SK-N-SH (cell line): ENCODE measurements at regions not wholly inside any gene's neighbourhood (a gene's known extent, or its start where the extent isn't known, plus 50 kb on each side); places are given as distances from the start of the nearest gene placed in this dataset.

Experiments
- CTCF ChIP-seq: fragments of 200-600 bp; sonication (generic); IDR thresholded peaks from 2 replicates; pipeline ENCODE4 v1.6.1; 2017; ENCODE audit warnings: antibody characterized with exemption, mild to moderate bottlenecking, moderate library complexity
- ELF1 ChIP-seq: IDR thresholded peaks from 2 replicates; pipeline ENCODE4 v1.4.0; 2012
- EP300 ChIP-seq, 2 experiments: IDR thresholded peaks; 2 replicates each; pipeline versions ENCODE4 v1.4.0 to v1.6.1; 2012; ENCODE audit warnings: borderline replicate concordance in 1 of 2, low read depth in 1 of 2, low read length in 1 of 2
- FOSL2 ChIP-seq: IDR thresholded peaks from 2 replicates; pipeline ENCODE4 v1.4.0; 2012; ENCODE audit warnings: low read depth, mild to moderate bottlenecking, moderate library complexity, borderline replicate concordance
- FOXJ3 ChIP-seq: sonication (generic); formaldehyde crosslinking; IDR thresholded peaks from 2 replicates; pipeline ENCODE4 v1.5.1; 2020; ENCODE audit warnings: mild to moderate bottlenecking, missing genetic modification reagents
- FOXM1 ChIP-seq: IDR thresholded peaks from 2 replicates; pipeline ENCODE4 v1.4.0; 2012; ENCODE audit warnings: low read depth, mild to moderate bottlenecking
- IRF3 ChIP-seq: fragments of 150-350 bp; IDR thresholded peaks from 2 replicates; pipeline ENCODE4 v1.6.1; 2016; ENCODE audit warnings: mild to moderate bottlenecking, low read depth, low read length
- JUND ChIP-seq: IDR thresholded peaks from 2 replicates; pipeline ENCODE4 v1.4.0; 2012
- NRF1 ChIP-seq: IDR thresholded peaks from 2 replicates; pipeline ENCODE4 v1.6.1; 2012; ENCODE audit warnings: low read depth, mild to moderate bottlenecking, low read length
- PBX3 ChIP-seq: IDR thresholded peaks from 2 replicates; pipeline ENCODE4; 2012
- RAD21 ChIP-seq: IDR thresholded peaks from 2 replicates; pipeline ENCODE4 v1.6.1; 2012; ENCODE audit warnings: mild to moderate bottlenecking, low read length
- RFX5 ChIP-seq: IDR thresholded peaks from 2 replicates; pipeline ENCODE4 v1.6.1; 2012; ENCODE audit warnings: mild to moderate bottlenecking, improper control_type of control experiment, low read length
- RXRA ChIP-seq: IDR thresholded peaks from 2 replicates; pipeline ENCODE4 v1.4.0; 2012; ENCODE audit warnings: low read depth, mild to moderate bottlenecking, borderline replicate concordance
- TAF1 ChIP-seq: IDR thresholded peaks from 2 replicates; pipeline ENCODE4 v1.6.1; 2012; ENCODE audit warnings: low read depth, mild to moderate bottlenecking, low read length, moderate library complexity, borderline replicate concordance
- USF2 ChIP-seq: fragments of 150-350 bp; IDR thresholded peaks from 2 replicates; pipeline ENCODE4 v1.6.1; 2017; ENCODE audit warnings: antibody characterized with exemption, low read length, low read depth, borderline replicate concordance
- YY1 ChIP-seq: IDR thresholded peaks from 2 replicates; pipeline ENCODE4 v1.4.0; 2012; ENCODE audit warnings: low read depth, mild to moderate bottlenecking
- ZBTB33 ChIP-seq: IDR thresholded peaks from 2 replicates; pipeline ENCODE4 v1.4.0; 2012; ENCODE audit warnings: low read depth, borderline replicate concordance

- TF ChIP-seq CTCF (no peak), RAD21 (no peak), FOXM1 (no peak), FOXJ3 (CRISPR knock-in tag) (no peak), JUND (no peak), FOSL2 (0 out of 2 replicates have a peak, but pooled peaks have one; percentile 8), USF2 (no peak), RXRA (peak; percentile 42; the same call in 1 of the 2 replicates), RFX5 (no peak), EP300 (IDR thresholded peaks at IDR 0.05; ENCODE audit: borderline replicate concordance in 1 of 2, low read depth in 1 of 2, low read length in 1 of 2) (peak in 1 of 2 experiments; percentile 7; a peak in 1 of 4 replicates), IRF3 (no peak), NRF1 (no peak), YY1 (no peak), PBX3 (no peak), ZBTB33 (no peak), ELF1 (no peak), TAF1 (no peak)
These were observed 60.0 kb upstream of the DCBLD2 start (continued) for GRCh38 chr3:98961161-98962155.
